NCI-H2227 (cell line): ENCODE measurements at regions not wholly inside any gene's neighbourhood (a gene's known extent, or its start where the extent isn't known, plus 50 kb on each side); places are given as distances from the start of the nearest gene placed in this dataset.

Experiments used
- DNase-seq: peaks from one replicate; lab custom pipeline; 2025; ENCODE audit not compliant: unreplicated experiment; lab: John Stamatoyannopoulos, UW

DNA sequence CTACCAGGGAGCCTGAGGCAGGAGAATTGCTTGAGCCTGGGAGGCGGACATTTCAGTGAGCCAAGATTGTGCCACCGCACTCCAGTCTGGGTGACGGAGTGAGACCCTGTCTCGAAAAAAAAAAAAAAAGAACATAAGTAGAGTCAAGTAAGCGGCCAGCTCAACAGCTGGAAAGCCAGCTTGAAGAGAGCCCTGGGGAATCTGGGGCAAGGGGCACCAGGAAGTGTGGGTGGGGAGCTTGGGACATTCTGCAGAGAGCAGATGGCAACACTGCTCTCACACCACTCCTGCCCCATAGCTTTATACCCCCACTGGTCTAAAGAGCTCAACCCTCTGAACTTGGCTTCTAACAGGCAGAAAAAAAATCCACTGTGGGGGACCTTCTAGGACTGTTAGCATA is 505.6 kb downstream of the BUD13 start:
- no peak for DNase-seq

DNA sequence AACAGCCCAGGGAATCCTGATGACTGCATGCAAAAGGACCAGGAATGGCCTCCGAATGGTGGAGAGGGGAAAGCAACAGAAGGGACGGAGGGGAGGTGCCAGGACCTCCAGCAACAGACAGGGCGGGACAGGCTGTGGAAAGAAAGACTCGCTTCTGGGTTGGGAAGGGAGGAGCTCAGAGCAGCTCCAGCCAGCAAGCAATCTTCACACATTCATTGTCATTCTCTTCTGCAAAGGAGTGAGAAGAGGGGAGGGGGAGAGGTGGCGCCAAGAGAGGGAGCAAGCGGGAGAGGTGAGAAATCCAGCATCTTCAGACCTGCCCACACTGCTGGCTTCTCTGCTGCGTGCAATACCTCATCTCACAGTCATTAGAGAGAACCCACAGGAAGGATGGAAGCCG is 509.0 kb downstream of the BUD13 start:
- DNase-seq, result peak; percentile 17

DNA sequence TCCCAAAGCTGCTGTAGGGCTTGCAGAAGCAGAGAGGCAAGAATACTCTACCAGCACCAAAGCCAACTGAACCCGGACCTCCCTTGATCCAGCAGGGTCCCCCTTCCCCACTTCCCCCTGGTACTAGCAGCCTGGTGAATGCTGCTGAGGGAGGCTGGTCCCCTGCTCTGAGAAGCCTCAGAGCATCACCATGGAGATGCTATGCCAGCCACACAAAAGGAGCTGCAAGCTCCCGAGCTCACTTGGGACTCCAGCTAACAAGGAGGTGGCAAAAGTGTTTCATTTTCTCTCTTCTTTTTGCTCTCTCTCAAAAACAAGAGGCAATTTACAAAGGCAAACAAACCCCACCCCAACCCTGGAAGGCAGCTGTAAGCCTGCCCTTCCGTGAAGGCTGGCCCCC is 509.8 kb downstream of the BUD13 start:
- no peak for DNase-seq

DNA sequence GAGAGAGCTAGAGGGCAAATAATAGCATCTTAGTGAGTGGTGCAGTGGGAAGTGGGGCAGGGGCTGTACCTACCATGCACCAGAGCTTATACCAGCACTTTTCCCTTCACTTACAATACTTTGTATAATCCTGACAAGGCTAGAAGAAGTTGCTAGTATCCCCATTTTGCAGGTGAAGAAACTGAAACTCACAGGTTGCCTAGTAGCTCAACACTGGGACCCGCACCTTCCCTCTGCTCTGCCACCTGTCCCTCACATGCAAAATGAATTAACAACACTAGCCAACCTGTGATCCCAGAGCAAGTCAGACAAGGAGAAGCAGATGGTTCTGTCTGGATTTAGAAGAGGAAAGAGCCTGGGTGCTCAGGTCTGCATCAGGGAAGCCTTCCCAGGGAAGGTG is 510.4 kb downstream of the BUD13 start:
- DNase-seq, result no peak

DNA sequence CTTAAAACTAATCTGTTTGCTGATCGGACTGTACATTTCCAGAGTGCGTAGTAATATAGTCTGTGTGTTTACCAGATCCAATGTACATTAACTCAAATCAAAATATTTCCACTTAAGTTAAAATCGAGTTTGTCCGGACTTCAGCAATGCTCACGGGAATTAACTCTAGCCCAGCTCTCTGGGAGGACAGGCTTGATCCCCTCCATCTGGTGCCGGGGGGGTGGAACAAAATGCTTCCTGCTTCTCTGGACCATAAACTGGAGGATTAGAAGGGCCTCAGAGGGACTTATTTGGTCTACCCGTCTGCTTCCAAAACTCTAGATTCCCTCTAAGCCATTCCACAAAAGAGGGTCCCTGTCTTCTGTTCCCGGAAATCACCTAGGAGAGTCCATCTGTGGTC is 511.2 kb downstream of the BUD13 start:
- DNase-seq, result no peak

DNA sequence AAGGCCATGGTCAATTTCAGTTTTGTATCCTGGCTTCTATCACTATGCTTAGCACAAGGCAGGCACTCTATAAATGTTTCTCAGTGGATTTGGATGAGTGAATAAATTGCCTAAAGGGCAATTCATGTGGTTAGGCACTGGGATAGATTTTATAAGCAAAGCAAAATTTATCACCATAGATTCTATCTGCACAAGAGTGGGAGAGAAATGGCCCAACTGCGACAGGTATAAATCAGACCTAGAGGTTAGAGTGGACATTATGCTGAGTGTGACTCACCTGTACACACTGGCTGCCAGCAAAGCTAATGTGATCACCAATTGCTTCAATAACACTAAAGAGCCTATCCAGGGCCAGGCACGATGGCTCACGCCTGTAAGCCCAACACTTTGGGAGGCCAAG is 514.0 kb downstream of the BUD13 start:
- no peak for DNase-seq

DNA sequence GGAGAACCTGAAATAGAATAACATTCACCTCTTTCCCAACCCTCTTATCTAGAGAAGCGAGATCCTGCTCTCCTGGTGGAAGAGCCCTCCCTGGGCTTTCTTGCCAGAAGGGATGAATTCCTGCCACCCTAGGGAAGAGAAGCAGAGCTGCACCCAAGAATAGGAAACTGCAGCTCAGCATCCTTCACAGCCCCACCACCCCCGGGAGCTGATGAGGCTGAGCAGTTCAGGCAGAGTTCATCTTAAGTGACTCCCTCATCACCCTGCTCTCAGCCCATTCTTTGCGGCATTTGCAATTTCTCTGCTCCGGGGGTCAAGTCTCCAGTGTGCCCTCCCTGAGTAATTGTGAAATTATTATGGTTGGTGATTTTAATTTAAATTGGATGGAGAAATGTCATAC is 514.9 kb downstream of the BUD13 start:
- DNase-seq, result no peak

DNA sequence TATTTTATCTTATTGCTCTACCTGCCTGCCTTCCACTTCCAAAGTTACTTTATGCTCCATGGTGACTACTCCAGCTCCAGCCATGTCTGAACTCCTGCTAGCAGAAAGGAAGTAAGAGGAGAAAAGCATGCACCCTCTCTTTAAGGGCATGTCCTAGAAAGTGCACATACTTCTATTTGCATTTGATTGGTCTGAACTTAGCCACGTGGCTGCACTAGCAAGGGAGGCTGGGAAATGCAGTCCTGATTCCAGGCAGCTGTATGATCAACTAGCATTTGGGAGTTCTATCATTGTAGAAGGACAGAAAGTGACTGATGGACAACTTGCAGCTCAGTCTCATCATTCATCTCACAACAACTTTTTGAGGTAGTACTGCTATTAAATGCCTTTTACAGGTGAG is 515.7 kb downstream of the BUD13 start:
- no peak for DNase-seq

DNA sequence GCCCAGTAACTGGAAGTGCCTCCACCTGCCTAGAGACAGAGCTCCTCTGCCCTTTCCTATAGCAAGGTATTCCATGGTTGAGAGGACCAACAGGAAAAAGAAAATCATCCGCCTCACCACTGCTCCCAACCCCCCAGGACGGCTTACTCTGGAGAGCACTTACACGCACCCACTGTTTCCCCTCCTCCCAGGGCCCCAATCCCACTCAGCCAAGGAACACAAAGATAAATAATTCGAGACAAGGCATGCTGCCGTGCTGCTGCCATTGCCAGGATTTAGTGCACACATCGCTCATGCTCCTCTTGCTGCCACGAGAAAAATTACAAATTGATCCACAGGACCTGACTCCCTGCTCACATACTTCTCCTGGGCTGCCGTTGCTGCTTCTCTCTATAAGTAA is 516.6 kb downstream of the BUD13 start:
- no peak for DNase-seq

DNA sequence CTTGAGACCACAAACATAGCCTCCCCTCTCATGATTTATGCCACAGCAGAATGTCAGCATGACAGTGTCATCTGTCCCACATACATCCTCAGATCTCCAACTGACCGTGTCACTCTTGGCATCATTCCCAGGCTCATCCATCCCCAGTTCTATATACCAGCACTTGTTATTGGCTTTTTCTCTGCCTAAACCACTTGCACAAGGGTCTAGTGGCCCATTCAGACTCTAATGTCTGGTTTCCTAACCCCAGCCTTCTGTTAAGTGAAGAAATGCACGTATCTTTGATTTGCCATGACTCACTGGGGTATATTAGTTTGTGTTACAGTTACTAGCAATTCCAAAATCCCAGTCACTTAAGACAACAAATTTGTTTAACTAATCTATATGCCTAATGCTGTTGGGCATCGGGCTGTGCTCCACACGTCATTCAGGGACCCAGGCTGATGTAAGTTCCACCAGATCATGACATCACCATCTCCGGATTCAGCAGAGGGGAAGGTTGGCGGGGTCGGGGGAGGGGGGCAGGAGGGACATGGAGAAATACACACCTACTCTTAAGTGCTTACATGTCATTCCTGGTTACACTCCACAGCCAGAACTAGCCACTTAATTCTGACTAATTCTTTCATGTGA is 517.4 kb downstream of the BUD13 start:
- no peak for DNase-seq

DNA sequence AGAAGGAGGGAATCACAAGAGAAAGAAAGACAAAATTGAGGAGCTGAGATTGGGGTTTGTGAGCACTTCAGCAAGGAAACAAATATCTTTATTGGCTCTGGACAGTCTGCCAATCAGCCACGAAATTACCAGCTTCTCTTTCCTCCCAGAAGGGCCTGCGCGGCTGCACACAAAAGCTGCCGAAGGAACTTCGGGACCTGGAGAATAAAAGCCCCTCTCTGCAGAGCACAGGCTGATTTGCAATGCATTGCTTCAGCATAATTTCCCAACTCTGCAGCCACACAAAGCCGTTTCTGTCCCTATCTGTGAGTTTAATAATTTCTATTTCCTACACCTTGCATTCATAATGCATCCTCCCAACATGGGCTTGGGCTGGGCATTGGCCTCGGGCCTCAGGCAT is 522.6 kb downstream of the BUD13 start:
- DNase-seq, result no peak

DNA sequence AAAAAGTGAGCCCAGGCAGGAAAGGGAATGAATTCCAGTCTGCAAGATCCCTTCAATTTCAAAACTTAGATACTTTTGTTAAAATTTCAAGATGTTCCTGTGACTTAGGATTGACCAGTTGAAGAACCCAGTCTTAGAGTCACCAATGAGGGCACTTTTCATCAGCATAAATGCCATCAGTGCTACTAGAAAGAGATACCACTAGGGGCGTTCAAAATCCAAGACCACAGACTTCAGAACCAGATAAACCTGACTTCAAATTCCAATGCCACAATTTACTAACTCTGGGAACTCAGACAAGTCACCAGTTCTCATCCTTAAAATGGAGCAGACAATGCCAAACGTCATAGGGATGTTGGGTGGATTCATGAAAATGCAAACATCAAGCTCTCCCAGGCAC is 523.2 kb downstream of the BUD13 start:
- no peak for DNase-seq

DNA sequence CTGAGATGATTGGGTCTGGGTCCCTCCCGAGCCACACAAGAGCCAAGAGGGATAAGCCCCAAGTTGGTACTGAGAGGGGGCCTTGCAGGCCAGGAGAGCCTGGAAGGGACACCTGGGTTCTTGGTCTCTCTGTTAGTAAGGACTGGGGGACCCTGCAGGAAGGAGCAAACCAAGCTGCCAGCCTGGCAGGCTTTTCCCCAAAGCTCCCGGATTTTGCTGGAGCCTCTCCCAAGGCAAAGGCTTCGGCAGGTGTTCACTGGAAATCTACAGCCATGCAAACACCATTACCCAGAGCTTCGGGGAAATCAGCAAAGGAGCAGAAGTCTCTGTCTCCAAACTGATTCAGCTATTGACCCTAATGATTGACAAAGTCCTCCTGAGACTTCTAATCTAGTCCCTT is 527.9 kb downstream of the BUD13 start:
- DNase-seq, result no peak

DNA sequence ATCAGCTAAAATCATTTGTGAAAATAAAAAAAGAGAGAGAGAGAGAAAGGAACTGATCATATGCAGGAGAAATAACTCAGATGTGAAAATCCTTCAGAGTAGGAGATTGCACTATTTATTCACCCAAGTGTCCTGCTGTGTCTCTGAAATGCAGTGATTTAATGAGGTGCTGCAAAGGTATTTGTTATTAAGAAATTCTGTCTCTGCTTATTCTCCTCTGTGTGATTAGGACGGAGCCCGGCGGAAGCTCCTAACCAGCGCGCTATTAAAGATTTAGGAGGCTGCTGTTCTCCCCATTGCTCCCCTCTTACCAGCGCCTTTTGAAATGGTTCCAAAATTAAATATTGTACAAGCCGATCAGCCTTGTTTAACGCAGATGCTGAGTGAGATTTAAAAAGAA is 528.3 kb downstream of the BUD13 start:
- no peak for DNase-seq

DNA sequence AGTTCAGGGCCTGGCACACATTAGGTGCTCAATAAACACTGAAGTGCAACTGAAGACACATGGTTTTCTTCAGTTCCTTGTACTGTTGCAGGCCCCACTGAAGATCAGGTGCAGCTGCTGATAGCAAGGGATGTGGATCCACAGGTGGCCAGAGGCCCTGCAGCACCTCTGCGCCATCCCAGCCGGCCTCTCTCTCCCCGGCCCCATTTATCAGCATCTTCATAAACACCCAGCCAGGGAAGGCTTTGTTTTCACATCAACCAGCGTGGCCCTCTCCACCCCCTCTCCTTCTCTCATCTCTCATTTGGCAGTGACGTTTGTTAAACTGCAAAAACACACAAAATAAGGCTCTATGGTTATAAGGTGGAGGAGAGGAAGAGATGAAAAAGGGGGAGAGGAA is 528.8 kb downstream of the BUD13 start:
- no peak for DNase-seq

DNA sequence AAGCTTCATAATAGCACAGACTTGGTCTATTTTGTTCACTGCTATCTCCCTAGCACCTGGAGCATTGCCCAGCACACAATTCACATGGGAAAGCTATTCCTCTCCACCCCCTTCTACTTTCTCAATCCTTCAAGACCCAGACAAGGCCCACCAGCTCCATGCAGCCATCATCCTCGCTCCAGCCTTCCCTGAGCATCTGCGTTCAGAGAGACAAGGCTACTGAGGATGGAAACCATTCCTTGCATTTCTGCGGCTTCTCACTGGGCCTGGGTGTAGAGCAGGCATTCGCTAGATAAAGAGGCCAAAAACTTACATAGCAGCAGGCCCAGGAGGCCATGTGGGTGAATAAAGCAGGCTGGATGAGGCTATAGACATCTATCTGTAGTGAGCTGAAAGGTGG is 530.8 kb downstream of the BUD13 start:
- DNase-seq, result no peak

DNA sequence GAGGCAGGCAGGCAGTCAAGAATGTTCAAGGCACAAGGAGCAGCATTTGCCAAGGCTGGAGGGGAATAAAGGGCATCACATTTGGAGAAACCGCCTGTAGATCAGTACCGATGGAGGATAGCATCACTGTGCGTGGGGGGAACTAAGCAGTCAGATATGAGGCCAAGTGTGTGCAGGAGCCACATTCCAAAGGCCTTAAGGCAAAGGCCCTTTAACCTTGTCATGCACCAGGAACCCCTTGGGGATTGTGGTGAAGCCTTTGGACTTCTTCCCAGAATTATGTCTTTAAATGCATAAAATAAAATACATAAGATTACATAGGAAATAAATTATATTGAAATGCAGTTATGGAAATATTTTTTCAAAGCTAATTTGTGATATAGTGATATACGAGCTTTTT is 532.1 kb downstream of the BUD13 start:
- DNase-seq, result no peak

DNA sequence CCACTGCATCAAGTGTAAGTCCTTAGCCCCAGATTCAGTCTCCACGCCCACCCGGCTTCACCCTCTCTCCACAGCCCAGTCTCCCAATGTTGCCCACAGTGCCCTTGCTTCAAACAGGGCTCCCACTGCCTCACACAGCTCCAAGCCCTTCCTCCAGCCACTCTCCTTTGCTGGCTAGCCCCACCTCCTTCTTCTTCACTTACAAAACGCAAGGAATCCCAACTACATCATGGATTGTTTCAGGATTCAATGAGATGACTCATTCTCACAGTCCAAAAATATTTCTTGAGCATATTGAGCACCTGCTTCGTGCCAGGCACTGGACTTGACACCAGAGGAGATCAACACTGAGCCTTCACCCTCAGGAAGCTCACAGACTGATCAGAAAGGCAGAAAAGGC is 533.5 kb downstream of the BUD13 start:
- no peak for DNase-seq

DNA sequence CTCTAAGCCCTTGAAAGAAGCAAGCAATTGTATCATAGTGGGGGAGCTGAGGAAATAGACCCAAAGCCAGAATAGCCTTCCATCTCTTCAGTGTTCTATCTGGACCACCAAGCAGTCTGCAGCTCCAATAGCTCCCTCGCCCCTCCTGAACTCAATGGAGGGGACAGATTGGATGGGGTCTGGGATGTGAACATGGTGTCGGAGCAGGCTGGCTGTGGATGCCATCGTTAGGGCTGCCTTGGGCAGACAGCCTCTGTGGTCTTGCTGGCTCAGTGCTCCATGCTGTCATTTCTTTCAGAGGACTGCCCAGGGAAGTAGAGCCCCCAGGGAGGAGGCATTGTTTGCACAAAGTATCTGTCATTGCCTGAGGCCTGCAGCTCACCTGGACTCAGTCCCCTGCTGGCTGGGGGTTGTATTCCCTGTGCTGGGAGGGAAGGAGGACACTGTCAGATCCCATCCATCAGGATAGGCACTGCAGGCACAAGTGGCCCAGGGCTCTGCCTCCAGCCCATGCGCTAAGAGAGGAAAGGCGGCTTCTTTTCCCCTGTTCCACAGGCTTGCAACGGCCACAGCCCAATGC is 537.7 kb downstream of the BUD13 start:
- DNase-seq, result no peak

DNA sequence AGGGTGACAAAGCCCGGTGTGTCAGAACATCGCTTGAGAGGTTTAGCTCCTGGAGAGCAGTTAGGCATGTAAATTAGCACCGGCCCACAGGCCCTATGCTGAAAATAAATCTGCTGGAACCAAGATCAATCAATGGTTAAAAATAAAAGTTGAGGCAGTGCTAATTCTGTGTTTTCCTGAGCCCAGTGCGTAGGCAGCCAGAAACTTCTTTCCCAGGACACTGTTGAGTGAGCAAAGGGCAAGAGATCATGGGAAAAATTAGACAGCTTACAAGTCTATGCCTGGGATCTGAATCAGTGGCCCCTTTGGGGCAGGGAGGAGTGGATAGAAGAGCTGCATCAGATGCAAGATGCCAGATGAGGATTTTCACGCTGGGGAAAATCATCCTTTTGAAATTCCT is 539.2 kb downstream of the BUD13 start:
- no peak for DNase-seq

DNA sequence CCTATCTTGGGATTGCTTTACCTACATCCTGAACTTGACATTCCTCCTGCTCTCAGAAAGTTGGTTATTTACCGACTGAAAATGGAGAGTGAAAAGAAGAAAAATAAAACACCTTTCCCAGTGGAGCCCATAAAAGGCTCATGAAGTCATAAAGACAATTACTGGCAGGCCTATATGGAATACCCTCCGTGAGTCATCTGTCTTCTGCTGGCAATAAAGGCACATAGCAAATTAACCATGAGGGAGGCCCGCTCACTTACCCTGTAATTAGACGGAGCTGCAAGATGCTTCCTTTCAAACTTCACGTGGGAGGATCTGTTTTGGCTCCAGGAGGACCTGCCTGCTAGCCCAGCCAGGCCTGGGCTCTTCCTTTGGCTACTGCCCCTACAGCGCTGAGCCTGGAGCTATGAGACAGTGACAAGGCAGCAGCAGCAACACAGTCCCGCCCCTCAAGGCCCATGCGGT is 540.4 kb downstream of the BUD13 start:
- DNase-seq, result peak; percentile 60

DNA sequence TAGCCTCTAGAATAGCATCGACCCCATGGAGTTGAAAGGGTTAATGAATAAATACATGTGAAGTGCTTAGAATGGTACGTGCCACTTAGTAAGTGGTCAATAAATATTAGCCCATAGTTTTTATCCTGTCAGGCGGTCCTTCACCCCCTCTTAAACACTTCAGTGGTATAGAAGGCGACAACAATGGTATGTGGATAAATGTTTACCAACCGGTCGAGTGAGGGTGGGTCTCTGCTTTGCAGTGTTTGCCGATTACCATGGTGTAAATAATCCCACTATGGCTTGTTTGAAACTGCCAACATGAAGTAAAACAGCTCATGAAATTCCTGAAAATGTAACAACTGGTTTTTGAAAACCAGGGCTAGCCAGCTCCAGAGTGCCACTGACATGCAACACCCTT is 541.2 kb downstream of the BUD13 start:
- no peak for DNase-seq

DNA sequence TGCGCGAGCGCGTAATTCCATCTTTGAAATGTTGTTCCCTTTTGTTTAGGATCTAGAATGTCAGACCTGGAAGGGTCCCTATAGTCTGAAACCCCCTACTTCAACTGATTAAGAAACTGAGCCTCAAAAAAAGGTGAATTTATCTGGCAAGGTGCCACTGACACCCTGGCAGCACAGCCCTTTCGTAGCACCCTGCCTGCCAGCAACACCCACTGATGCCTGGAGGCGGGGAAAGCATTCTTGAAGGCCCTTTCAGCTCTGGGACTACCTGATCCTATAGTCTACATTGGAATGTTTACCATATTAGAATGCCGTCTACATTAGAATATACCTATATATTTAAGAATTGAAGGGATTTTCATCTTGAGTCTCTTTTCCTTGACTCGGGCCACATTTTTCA is 542.3 kb downstream of the BUD13 start:
- no peak for DNase-seq
